ENCODE measurements at regions not wholly inside any gene's neighbourhood (a gene's known extent, or its start where the extent isn't known, plus 50 kb on each side); places are given as distances from the start of the nearest gene placed in this dataset.

DNA sequence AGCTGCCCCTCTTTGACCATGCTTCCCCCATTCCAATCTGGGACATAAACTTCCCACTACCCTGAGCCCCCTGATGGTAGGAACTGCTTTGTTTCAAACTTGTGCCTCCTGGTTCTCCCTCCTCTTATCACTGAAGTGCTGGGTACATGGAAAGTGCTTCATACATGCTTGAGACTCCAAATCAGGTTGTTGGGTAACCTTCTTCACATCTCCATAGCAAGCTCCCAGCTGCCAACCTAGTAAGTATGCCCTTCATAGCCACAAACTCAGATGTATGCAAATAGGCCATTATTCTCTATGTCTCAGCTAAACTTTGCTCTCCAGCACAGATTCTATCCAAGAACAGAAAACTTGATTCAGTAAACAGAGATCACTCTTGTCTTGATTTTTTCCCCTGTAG, 310.6 kb upstream of the IRX3 start:
- H3K9me2 ChIP-seq (ENCODE audit: insufficient read depth, low read length) = no peaks in the 10 kb centered on the region
- no peak overlapping the region for H2AFZ ChIP-seq (ENCODE audit: low read depth, low read length)
- TF ChIP-seq POLR2AphosphoS5 (IDR thresholded peaks at IDR 0.05) = no peak
- TF ChIP-seq EZH2 (IDR thresholded peaks at IDR 0.05; ENCODE audit: borderline replicate concordance, insufficient read depth, low read length, poor library complexity, severe bottlenecking) = no peak
- TF ChIP-seq, protein P1, sequence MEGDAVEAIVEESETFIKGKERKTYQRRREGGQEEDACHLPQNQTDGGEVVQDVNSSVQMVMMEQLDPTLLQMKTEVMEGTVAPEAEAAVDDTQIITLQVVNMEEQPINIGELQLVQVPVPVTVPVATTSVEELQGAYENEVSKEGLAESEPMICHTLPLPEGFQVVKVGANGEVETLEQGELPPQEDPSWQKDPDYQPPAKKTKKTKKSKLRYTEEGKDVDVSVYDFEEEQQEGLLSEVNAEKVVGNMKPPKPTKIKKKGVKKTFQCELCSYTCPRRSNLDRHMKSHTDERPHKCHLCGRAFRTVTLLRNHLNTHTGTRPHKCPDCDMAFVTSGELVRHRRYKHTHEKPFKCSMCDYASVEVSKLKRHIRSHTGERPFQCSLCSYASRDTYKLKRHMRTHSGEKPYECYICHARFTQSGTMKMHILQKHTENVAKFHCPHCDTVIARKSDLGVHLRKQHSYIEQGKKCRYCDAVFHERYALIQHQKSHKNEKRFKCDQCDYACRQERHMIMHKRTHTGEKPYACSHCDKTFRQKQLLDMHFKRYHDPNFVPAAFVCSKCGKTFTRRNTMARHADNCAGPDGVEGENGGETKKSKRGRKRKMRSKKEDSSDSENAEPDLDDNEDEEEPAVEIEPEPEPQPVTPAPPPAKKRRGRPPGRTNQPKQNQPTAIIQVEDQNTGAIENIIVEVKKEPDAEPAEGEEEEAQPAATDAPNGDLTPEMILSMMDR (IDR thresholded peaks at IDR 0.05; ENCODE audit: poor library complexity, severe bottlenecking) = no peak
- TF ChIP-seq MXI1 (conservative IDR thresholded peaks at IDR 0.05; ENCODE audit: poor library complexity, severe bottlenecking) = no peak
- H3K36me3 ChIP-seq (ENCODE audit: insufficient read depth, low read length) = no peaks in the 10 kb centered on the region
- H4K20me1 ChIP-seq (ENCODE audit: insufficient read depth) = no peaks in the 10 kb centered on the region
- H3K4me3 ChIP-seq (ENCODE audit: low read length) = no peak overlapping the region
- no peak overlapping the region for H3K4me2 ChIP-seq (ENCODE audit: low read length)
- H3K9me3 ChIP-seq (ENCODE audit: low read length) = no peaks in the 10 kb centered on the region
- no peaks in the 10 kb centered on the region for H3K79me2 ChIP-seq (replicated peaks; ENCODE audit: insufficient read depth, low read length)
- no peaks in the 10 kb centered on the region for H3F3A ChIP-seq (ENCODE audit: insufficient read depth, low read length, poor library complexity, severe bottlenecking)
- H3K27me3 ChIP-seq (ENCODE audit: insufficient read depth, low read depth, low read length) = peaks cover 61% of the 10 kb centered on the region
- H3K27ac ChIP-seq (ENCODE audit: low read length) = no peak overlapping the region
- no peak overlapping the region for H3K9ac ChIP-seq (ENCODE audit: low read length)

DNA sequence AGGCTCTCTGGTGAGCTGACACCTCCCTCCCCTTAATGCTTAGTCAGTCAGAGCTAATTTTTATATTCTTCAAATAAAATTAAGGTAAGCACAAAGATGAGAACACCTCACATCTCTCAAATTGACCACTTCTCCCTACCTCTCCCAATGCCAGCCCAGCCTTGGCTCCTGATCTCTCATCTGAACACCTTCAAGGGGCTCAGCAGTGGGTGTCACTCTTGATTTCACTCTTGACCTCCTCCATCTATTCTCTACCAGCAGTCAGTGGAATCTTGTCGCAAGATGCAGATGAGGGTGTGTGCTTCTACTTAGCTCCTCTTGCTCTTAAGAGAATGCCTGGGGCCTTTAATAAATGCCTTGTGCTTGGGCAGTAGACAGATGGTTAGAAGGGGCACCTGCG, 309.0 kb upstream of the IRX3 start:
- H3K9me3 ChIP-seq (ENCODE audit: low read length) = no peaks in the 10 kb centered on the region
- H3K27ac ChIP-seq (ENCODE audit: low read length) = no peak overlapping the region
- H3K36me3 ChIP-seq (ENCODE audit: insufficient read depth, low read length) = no peaks in the 10 kb centered on the region
- no peak overlapping the region for H3K4me3 ChIP-seq (ENCODE audit: low read length)
- H3K9ac ChIP-seq (ENCODE audit: low read length) = no peak overlapping the region
- no peak overlapping the region for H2AFZ ChIP-seq (ENCODE audit: low read depth, low read length)
- TF ChIP-seq RAD21 (conservative IDR thresholded peaks at IDR 0.05) (no peak), POLR2AphosphoS5 (IDR thresholded peaks at IDR 0.05) (no peak), EZH2 (IDR thresholded peaks at IDR 0.05; ENCODE audit: borderline replicate concordance, insufficient read depth, low read length, poor library complexity, severe bottlenecking) (no peak), EP300 (conservative IDR thresholded peaks at IDR 0.05; ENCODE audit: poor library complexity, severe bottlenecking) (no peak), SMC3 (conservative IDR thresholded peaks at IDR 0.05; ENCODE audit: poor library complexity) (no peak)
- TF ChIP-seq, protein P2, sequence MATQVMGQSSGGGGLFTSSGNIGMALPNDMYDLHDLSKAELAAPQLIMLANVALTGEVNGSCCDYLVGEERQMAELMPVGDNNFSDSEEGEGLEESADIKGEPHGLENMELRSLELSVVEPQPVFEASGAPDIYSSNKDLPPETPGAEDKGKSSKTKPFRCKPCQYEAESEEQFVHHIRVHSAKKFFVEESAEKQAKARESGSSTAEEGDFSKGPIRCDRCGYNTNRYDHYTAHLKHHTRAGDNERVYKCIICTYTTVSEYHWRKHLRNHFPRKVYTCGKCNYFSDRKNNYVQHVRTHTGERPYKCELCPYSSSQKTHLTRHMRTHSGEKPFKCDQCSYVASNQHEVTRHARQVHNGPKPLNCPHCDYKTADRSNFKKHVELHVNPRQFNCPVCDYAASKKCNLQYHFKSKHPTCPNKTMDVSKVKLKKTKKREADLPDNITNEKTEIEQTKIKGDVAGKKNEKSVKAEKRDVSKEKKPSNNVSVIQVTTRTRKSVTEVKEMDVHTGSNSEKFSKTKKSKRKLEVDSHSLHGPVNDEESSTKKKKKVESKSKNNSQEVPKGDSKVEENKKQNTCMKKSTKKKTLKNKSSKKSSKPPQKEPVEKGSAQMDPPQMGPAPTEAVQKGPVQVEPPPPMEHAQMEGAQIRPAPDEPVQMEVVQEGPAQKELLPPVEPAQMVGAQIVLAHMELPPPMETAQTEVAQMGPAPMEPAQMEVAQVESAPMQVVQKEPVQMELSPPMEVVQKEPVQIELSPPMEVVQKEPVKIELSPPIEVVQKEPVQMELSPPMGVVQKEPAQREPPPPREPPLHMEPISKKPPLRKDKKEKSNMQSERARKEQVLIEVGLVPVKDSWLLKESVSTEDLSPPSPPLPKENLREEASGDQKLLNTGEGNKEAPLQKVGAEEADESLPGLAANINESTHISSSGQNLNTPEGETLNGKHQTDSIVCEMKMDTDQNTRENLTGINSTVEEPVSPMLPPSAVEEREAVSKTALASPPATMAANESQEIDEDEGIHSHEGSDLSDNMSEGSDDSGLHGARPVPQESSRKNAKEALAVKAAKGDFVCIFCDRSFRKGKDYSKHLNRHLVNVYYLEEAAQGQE (IDR thresholded peaks at IDR 0.05; ENCODE audit: borderline replicate concordance) = no peak
- TF ChIP-seq, protein P1 (IDR thresholded peaks at IDR 0.05; ENCODE audit: poor library complexity, severe bottlenecking) = no peak
- no peaks in the 10 kb centered on the region for H3F3A ChIP-seq (ENCODE audit: insufficient read depth, low read length, poor library complexity, severe bottlenecking)
- H4K20me1 ChIP-seq (ENCODE audit: insufficient read depth) = no peaks in the 10 kb centered on the region
- H3K4me2 ChIP-seq (ENCODE audit: low read length) = no peak overlapping the region
- peaks cover 77% of the 10 kb centered on the region for H3K27me3 ChIP-seq (ENCODE audit: insufficient read depth, low read depth, low read length)
- no peaks in the 10 kb centered on the region for H3K79me2 ChIP-seq (replicated peaks; ENCODE audit: insufficient read depth, low read length)
- H3K9me2 ChIP-seq (ENCODE audit: insufficient read depth, low read length) = no peaks in the 10 kb centered on the region
